ENCODE measurements at regions not wholly inside any gene's neighbourhood (a gene's known extent, or its start where the extent isn't known, plus 50 kb on each side); places are given as distances from the start of the nearest gene placed in this dataset.

DNA sequence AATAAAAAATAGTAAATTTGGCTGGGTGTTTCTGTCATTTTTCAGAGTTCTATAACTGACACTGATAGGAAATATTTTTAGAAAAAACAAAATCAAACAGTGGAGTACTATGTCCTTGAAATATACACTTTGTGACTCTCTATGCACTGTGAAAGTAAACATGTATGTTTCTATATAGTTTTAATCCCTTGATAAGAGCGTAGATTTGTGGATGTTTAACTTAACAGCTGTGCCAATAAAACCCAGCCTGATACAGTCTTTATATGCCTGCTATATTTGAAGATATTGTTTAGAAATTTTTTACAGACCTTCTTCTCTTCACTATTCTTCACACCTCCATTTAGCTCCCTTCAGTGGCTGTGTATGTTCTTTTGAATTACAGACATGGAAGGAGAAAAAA lies 473.3 kb upstream of the FZD8 start:
- TF ChIP-seq CTCF (IDR thresholded peaks at IDR 0.05 in 4 of 5, conservative IDR thresholded peaks at IDR 0.05 in 1 of 5) (no peak), POLR2A (IDR thresholded peaks at IDR 0.05) (no peak)

Measured in gastrocnemius medialis (tissue), 4 donors.